GM21447 (cell line): ENCODE measurements at regions not wholly inside any gene's neighbourhood (a gene's known extent, or its start where the extent isn't known, plus 50 kb on each side); places are given as distances from the start of the nearest gene placed in this dataset.
A peak's percentile ranks its signal among the peaks of the same experiment; 100 is the strongest.

Source experiments
- ATAC-seq: cut with Tn5 transposase; IDR thresholded peaks from one replicate; pipeline ENCODE4 v1.9.1; 2021; ENCODE audit not compliant: unreplicated experiment

DNA sequence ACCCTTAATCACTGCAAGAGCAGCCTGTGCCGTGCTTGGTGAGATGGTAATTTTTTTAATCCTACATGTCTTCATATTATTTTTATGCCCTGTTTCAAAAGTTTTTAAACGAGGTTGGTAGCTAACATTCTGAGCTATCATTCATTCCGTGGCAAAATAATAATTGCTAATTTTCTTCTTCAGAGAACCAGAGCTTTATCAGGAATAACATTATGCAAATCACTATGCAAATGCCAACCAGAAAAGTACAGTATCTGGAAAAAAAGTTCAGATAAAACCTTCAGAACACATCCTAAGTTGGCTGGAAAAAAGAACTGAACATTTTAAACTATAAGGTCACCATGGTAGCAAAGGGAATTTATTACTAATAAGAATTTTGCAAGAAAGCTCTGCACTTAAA is 165.1 kb upstream of the NABP1 start:
- ATAC-seq: no peak

DNA sequence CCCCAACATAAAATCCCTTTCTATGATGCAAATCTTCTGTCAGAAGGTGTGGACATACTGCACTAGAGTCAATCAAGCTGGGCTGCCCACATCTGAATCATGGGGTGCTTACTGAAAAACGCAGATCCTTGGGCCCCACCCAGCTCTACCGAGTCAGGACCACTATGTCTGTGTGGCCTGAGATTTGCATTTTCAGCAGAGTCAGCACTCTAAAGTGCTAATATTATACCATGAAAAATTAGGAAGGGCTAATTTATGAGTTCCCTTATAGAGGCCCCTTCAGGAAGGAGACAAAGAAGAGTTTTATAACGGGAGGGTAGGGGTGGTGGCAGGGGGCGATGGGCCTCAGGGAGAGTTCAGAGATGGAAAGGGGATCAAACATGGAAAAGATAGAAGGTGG is 163.3 kb upstream of the NABP1 start:
- no peak for ATAC-seq

DNA sequence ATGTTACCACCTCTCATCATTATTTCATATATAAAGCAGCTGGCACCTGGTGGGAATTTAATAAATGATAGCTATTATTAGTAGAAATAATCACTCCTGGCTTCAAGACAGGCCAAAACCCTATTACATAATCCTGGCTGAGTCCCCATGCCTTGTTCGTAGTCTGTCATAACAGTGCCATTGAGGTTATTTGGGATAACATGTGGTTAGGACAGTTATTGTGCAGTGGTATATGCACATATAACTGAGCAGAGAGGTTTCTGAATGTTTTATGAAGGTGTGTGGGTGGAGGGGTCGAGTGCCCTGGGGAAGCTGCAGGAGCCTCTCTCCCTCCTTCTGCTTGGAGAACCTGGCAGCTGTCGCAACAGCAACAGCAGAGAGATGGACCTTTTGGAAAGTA is 162.4 kb upstream of the NABP1 start:
- ATAC-seq: no peak

DNA sequence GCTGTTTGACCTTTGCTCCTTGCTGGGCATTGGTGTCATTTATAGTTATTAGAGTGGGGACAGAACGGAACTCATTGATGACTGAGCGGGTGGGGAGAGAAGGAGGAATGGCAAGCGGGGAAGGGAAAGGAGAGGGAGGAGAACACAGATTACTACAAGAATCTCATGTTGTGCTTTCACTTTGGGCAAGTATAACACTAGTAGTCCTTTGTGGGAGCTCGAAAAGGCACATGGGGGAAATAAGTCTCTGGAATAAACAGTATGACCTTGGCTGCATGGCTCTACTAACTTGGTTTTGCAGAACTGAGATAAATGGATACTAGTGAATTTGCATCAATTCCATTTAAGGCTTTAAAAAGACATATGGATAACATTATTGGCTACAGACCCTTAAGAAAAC is 161.7 kb upstream of the NABP1 start:
- no peak for ATAC-seq

DNA sequence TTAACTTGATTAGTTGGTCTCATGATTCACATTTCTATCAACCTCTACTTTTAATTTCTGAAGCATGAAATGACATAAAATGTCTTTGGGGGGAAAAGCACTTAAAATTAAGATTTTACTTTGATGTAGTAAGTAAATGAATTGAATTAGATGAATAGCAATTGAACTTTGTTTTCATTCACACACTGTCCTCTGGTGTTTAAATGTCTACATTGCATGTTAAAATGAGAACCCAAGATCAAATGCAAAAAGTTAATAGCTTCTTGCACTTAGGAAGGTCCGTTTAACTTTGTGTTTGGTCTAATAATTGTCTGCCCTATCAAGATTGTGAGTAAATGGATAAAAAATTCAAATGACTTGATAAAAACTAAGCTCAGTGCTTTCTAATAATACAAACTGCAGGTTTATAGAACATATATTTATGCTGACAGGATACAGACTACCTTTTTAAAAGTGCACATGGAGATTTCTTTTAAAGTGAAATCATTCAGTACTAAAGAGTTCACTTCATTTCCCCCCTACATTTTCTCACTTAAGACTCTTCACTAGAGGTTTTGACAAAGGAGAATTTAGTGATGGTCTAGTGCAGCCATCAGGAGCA is 156.2 kb upstream of the NABP1 start:
- no peak for ATAC-seq

DNA sequence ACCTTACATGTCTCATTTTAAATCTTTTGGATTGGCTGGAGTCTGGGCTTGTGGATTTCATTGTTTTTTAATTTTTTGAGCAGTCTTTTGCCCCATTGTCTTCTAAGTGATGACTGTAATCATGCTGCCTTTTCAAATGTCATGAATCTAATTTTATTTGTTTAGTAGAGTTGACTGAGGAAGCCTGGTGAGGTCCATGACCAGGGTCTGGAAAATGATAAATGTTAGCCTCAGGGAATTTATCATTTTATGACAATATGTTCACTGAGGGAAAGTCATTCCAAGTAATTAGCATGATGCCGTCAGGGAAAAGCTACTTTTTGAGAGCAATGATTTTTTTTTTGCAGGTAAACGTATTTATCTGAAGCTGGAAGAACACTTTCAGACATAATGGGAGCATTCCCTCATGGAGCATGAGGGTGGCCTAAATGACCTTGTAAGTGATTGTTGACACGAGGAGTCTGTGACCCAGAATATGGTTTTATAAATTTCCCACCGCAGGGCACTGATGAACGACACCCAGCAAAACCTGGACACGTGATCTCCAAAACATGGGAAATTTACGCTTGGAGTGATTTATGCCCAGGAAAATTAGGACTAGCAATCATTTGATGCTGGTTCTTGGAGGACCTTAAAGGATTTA is 155.3 kb upstream of the NABP1 start:
- ATAC-seq: no peak

DNA sequence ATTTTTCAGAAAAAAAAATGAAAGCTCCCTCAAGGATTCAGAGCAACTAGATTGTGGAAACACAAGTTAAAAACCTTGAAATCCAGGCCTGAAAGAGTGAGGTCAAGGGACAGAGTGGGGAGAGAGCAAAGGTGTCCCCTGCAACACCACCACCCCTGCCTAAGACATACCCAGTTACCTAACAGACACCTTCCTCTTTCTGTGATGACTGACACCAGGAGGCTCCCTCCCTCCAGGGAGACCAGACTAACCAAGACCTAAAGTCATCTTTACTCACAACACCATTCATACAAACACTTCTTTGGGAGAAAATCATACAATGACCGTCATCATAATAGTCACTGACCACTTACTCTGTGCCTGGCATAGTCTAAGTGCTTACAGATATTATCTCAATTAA is 151.8 kb upstream of the NABP1 start:
- no peak for ATAC-seq

DNA sequence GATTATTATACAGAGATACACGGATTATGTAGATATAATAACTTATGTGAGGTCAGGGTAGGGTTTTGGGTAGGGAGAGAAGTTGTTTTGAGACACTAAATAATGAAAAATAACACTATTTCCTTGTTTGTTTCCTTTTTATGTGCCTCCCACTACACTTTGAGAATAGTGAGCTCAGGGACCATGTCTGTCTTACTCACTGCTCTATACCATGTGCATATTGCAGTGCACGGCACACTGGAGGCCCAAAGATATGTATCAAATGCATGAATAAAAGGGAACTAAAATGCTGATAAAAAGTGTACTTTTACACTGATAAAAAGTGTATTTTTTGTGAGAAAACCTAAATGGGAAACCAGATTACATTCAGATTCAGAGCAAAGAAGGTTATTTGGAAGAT is 151.4 kb upstream of the NABP1 start:
- ATAC-seq: no peak

DNA sequence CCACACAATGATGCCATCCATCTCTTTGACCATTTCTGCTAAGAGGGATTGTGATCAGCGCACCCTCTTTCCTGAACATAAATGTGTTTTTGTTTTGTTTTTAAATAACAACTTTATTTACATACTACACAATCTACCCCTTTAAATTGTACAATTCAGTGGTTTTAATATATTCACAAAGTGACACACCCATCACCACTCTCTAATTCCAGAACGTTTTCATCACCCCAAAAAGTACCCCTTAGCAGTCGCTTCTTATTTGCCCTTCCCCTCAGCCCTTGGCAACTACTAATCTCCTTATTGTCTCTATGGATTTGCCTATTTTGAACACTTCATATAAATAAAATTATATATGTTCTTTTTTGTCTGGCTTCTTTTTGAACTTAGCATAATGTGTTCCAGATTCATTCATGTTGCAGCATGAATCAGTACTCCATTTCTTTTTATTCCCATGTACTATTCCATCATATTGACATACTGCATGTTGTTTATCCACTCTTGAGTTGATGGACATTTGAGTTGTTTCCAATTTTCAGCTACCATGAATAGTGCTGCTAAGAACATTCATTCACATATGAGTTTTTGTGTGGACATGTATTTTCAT is 150.9 kb upstream of the NABP1 start:
- ATAC-seq: no peak

DNA sequence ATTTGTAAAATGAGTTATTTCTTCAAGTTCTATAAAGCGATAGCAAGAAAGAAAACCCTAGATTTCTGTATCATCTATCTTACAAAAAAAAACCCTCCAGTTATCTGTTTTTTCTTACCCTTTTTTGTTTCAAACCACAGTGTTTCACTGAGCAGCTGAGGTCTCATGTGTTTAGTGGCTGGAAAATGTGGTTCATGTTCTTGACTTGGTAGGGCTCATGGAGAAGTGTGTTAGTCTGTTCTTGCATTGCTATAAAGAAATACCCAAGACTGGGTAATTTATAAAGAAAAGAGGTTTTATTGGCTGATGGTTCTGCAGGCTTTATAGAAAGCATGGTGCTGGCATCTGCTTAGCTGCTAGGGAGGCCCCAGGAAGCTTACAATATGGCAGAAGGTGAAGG is 147.3 kb upstream of the NABP1 start:
- no peak for ATAC-seq

DNA sequence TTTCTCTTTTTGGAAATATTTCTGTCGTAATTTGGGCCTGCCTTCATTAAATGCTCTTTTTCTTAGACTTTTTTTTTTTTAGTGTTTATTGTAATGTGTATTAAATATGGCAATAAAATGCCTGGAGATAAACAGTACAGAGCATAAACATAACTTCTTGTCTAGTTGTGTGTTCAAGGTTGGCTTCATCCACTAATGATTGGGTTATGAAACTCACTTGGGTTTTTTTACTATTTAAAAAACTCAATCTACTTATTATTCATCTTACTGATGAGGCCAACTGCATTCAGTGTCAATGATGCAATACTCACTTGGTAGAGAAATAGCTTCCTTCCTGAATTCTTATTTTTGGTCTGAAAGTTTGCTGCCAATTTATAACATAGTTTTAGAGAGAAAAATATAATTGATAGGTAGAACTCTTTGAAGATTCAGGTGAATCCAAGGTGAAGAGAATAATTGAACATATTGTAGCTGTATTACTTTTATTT is 144.2 kb upstream of the NABP1 start:
- no peak for ATAC-seq

DNA sequence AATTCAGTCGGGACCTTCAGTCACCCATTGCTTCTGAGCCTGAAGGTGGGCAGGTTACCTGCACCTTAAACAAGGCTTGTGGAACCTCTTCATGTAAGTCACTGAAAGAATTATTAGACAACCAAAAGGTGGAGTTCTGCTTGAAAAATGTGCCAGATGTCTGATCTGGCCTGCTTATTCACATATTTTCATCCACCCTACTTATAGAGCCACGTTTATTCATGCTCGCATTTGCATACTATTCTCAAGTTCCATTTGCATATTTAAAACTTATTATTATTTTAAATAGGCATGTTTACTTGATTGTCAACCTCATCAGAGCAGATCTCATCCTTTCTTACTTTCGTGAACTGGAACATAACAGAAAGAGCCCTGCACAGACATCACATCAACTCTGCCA is 140.0 kb upstream of the NABP1 start:
- no peak for ATAC-seq

DNA sequence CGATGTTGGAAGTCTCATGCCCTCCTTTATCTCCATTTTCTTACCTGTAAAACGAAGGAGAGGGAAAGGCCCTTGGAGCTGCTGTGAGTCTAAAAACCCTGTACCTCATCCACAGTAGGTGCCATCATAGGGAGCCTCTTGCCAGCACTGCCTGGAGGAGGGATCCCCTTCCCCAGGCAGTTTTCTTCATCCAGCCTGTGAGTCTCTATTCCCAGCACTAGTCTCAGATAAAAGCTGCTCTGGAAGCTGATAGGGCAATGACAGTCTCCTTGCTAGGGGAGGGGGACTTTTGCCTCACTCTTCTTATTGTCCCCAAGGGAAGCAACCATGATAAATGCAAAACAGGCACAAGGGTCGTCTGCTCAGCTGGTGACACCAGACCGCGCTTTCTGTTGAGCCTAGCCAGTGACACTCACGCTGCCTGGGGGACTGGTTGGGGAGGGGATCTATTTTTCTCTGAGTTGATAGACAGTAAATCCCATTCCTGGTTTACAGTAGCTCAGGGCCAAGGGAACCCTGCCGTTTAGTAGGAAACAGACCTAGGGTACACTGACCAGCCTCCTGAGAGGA is 139.5 kb upstream of the NABP1 start:
- ATAC-seq: no peak

DNA sequence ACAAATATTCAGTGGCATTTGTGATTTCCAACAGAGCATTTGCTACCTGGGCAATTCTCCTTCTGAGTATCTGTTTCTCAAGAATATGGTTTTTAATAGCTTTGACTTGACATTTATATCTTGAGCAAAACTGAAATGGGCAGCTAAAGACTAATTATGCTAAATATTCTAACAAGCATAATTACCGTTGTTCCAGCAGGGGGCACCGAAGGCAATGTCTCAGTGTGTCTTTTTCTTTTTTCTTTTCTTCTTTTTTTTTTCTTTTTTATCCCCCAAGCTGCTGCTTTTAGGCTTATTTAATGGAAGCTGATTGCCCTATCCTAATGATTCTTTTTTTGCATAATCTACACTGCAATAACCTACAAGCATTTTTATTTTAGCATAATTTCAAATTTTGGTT is 138.9 kb upstream of the NABP1 start:
- ATAC-seq: no peak

DNA sequence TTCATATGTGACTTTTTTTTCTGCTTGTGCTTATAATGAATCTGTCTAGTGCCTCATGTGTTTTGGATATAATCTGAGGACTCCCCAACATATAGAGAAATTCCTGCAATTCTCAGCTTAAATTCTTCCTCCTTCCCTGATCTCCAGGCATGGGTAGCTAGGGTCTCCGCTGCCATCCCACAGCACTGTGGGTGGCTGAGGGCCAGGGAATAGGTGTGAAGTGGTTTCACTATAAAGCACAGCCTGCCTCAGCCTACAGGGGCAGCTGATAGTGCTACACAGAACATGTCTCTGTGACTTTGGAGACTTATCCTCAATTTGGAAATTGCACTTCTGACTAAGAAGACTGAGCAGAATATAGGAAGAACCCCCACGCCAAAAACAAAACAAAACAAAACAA is 137.3 kb upstream of the NABP1 start:
- ATAC-seq: no peak

DNA sequence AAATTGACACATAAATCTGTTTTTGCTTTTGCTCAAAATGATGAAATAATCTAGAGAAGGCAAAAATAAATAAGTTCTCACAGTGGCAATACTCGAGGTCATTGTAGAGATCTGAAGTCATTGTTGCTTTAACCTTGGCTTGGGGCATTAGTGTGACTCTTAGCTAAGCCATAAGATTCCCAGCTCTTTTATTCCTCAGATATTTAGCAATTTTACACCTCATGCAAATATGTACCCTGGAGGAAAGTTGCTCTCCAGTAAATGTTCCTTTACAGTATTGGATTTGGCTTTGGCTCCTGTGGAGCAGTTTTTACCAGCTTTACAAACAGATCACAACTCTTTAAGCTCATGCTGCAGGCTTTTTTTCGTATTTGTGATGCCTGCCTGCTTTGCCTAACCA is 134.2 kb upstream of the NABP1 start:
- ATAC-seq: no peak

DNA sequence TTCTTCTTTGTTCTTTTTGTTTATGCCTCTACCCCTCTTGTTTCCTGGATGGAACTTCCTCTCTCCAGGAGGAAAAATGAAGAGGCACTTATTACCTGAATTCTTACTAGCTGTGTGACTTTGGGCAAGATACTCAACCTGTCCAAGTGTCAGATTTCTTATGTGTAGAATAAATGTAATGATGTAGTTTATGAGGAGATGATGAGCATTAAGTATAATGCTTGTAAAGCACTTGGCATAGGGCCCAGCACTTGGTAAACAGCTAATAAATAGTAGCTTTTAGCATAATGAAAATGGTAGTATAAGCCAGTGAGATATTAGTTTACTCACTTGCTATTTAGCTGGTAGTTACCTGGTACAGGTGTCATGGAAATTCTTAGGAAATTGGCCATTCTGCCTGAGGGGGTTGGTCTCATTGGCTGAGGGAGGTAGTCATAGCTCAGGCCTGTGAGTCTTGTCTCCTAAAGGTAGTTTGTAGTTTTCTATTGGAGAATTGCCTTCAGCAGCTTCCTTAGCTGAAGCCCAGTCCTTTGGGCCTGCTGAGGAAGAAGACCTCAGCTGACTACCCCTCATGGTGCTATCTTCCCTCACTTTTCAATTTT is 133.4 kb upstream of the NABP1 start:
- ATAC-seq: no peak

DNA sequence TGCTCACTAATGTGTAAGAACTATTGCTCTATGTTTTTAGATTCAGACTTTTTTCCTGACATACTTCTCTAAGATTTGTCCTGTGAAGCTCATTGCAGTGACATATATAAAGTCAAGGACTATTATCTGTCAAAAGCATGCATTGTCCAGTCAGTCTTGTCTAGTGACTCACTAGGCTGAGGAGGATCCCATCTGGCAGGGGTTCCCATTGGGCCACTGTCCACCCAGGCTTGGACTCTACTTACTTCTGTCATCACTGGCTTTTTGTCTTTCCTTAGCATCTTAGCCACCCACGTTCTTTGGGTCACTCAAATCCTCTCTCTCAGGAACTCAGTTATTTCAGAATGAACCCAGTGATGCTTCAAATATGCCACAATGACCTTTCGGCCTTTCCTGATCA is 132.6 kb upstream of the NABP1 start:
- ATAC-seq: no peak

DNA sequence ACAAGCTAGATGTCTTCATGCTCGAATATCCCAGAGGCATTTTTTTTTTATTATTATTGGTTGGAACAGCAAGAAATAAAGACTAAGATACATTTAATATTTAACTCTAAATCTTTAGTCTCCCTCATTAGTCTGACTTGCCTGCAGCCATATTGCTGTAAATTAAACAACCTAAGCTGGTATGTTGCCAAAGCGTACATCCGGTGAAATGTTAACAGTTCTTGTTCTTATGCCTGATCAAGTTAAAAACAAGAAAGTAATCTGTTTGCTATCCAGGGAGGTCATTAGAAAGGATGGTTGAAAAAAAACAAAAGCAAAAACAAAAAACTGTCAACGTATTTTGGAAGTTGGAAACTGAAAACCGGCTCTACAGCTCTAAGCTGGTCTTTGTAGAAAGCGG is 125.9 kb upstream of the NABP1 start:
- ATAC-seq: no peak

DNA sequence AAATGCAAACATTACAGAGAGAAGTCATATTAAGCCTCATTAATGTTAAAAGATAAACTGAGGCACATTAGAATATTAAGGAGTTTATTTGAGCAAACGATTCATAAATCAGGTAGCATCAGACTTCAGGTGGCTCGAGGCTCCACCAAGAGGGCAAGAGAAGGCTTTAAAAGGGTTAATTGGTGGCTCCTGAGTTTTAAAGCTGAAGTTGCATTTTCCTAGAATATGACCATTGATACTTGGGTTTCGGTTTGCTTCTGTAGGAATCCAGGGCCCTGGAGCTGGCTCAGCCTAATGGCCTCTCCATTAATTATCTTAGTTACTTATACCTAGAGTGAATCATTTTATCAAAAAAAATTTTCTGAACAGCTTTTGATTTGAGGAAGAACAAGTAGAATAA is 123.7 kb upstream of the NABP1 start:
- no peak for ATAC-seq

DNA sequence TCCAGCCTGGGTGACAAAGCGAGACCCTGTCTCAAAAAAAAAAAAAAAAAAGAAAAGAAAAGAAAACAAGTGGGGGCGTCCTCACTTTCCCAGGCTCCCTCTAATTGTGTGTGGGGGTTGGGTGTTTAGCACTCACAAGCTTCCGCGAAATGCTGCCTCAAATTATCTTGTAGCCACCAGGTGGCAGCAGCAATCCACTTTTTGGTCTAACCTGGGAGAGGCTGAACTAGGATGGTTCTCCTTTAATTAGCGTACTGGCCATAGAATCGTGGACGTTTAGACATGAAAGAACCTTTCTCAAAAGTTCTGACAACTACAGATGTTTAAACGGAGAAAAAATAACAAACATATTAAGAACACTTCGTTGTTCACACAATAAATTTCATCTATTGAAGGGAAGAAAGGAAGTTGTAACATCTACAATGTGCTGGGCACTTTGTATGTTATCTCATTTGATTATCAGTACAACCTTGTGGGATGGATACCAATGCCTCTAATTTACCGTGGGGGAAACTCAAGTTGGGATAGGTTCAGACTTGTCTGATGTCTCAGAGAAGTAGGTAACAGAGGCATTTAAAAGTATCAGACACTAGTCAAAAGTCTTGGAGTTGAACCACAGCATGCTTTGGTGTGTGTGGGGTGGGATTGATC is 122.7 kb upstream of the NABP1 start:
- peak; percentile 96 for ATAC-seq

DNA sequence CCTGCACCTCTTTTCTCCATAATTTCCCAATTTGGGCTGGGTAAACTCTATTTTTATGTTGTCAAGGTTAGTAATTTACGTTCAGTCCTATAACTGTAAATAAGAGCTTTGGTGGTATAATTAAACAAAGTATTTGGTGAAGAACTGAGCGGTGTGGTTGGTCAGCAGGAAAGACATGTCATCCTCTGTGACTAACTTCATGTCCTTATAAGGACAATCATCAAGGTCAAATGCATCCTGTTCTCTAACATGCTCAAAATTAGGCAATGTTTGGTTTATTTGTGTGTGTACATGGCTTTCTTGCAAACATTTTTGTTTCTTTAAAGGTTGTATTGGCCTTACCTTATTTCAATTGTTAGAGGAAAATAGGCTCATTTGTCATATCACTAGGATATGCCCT is 121.5 kb upstream of the NABP1 start:
- no peak for ATAC-seq
